HEK293T (cell line): ENCODE measurements at regions not wholly inside any gene's neighbourhood (a gene's known extent, or its start where the extent isn't known, plus 50 kb on each side); places are given as distances from the start of the nearest gene placed in this dataset.
"Not testable (repeated sequence)": the region's sequence is repeated elsewhere in the genome, so short reads cannot be mapped to it uniquely, and the experiment has no call there.

Experiments
- CTCF ChIA-PET: fragments of 350-600 bp; formaldehyde crosslinking; extraction: SDS; loops from one replicate; lab custom pipeline; 2021; ENCODE audit warnings: antibody characterized with exemption, inconsistent platforms; lab: Yijun Ruan, JAX
- POLR2A ChIA-PET: fragments of 350-600 bp; formaldehyde crosslinking; extraction: SDS; loops from one replicate; lab custom pipeline; 2020; ENCODE audit warnings: antibody characterized with exemption, inconsistent platforms; lab: Yijun Ruan, JAX
- DNase-seq: peaks from one replicate; pipeline ENCODE4 v3.0.0; 2012; ENCODE audit warnings: mixed read lengths; ENCODE audit errors: extremely low spot score
- ARNT ChIP-seq: fragments of 450-650 bp; IDR thresholded peaks from 2 replicates; pipeline ENCODE4 v1.6.1; 2017; ENCODE audit warnings: mild to moderate bottlenecking
- BHLHE40 ChIP-seq: fragments of 450-650 bp; IDR thresholded peaks from 2 replicates; pipeline ENCODE4 v1.6.1; 2016; ENCODE audit warnings: mild to moderate bottlenecking, moderate library complexity, borderline replicate concordance
- CTBP1 ChIP-seq: fragments of 450-650 bp; IDR thresholded peaks from 2 replicates; pipeline ENCODE4 v1.6.1; 2016; ENCODE audit warnings: borderline replicate concordance
- ELF4 ChIP-seq: fragments of 450-650 bp; IDR thresholded peaks from 2 replicates; pipeline ENCODE4 v1.6.1; 2017; ENCODE audit warnings: antibody characterized with exemption
- FOXA1 ChIP-seq: fragments of 450-650 bp; IDR thresholded peaks from 2 replicates; pipeline ENCODE4 v1.6.1; 2016; ENCODE audit warnings: mild to moderate bottlenecking
- FOXK2 ChIP-seq: fragments of 450-650 bp; IDR thresholded peaks from 2 replicates; pipeline ENCODE4 v1.6.1; 2016; ENCODE audit warnings: mild to moderate bottlenecking
- FOXM1 ChIP-seq: fragments of 450-650 bp; IDR thresholded peaks from 2 replicates; pipeline ENCODE4 v1.6.1; 2017; ENCODE audit warnings: mild to moderate bottlenecking, borderline replicate concordance
- HDGF ChIP-seq: fragments of 450-650 bp; IDR thresholded peaks from 2 replicates; pipeline ENCODE4 v1.6.1; 2017; ENCODE audit warnings: antibody characterized with exemption, borderline replicate concordance
- L3MBTL2 ChIP-seq: fragments of 450-650 bp; conservative IDR thresholded peaks from 2 replicates; pipeline ENCODE4 v1.6.1; 2016; ENCODE audit warnings: mild to moderate bottlenecking
- LEF1 ChIP-seq: fragments of 450-650 bp; IDR thresholded peaks from 2 replicates; pipeline ENCODE4 v1.6.1; 2017; ENCODE audit warnings: mild to moderate bottlenecking, borderline replicate concordance
- NFRKB ChIP-seq: fragments of 450-650 bp; IDR thresholded peaks from 2 replicates; pipeline ENCODE4 v1.6.1; 2016; ENCODE audit warnings: mild to moderate bottlenecking, moderate library complexity
- SP1 ChIP-seq: fragments of 450-650 bp; IDR thresholded peaks from 2 replicates; pipeline ENCODE4 v1.6.1; 2017
- SUZ12 ChIP-seq: fragments of 450-650 bp; IDR thresholded peaks from 2 replicates; pipeline ENCODE4 v1.6.1; 2016; ENCODE audit warnings: mild to moderate bottlenecking
- TARDBP ChIP-seq: fragments of 450-650 bp; IDR thresholded peaks from 2 replicates; pipeline ENCODE4 v1.6.1; 2016
- ZNF384 ChIP-seq: fragments of 450-650 bp; IDR thresholded peaks from 2 replicates; pipeline ENCODE4 v1.6.1; 2016
- TF ChIP-seq, protein P1 (sequence below): fragments of 450-650 bp; IDR thresholded peaks from 2 replicates; pipeline ENCODE4 v1.6.1; 2016

DNA sequence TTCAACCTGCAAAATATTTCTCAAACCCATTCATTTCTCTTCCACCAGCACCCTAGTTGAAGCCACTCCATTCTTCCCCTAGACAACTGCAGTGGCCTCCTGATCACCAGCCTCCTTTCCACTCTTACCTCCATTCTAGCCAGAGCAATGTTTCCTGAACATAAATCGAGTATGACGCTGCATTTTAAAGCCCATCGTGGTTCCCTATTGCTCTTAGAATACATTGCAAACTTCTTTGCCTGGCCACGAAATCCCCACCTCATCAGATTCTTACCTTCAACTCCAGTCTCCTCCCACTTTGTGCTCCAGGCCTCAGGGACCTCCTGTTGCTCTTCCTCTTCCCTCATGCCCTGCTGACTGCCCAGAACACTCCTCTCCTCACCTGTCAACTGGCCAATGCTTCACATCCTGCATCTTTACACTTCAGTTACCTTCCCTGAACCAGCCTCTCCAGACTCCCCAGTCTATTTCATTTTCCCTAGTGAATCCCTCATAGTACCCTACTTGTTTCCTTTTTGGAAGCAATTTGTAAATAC, 176.5 kb upstream of the CTAGE1 start:
- ChIA-PET CTCF (no interaction called here), POLR2A (no interaction called here)
- no peak for DNase-seq
- no peak for TF ChIP-seq ARNT
- no peak for TF ChIP-seq ELF4
- TF ChIP-seq FOXM1: no peak
- no peak for TF ChIP-seq HDGF
- no peak for TF ChIP-seq NFRKB
- no peak for TF ChIP-seq SP1
- TF ChIP-seq, protein P1, sequence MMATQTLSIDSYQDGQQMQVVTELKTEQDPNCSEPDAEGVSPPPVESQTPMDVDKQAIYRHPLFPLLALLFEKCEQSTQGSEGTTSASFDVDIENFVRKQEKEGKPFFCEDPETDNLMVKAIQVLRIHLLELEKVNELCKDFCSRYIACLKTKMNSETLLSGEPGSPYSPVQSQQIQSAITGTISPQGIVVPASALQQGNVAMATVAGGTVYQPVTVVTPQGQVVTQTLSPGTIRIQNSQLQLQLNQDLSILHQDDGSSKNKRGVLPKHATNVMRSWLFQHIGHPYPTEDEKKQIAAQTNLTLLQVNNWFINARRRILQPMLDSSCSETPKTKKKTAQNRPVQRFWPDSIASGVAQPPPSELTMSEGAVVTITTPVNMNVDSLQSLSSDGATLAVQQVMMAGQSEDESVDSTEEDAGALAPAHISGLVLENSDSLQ: no peak
- no peak for TF ChIP-seq FOXA1
- no peak for TF ChIP-seq ZNF384
- no peak for TF ChIP-seq LEF1
- TF ChIP-seq TARDBP: no peak
- TF ChIP-seq CTBP1: no peak
- TF ChIP-seq FOXK2: no peak
- no peak for TF ChIP-seq L3MBTL2

DNA sequence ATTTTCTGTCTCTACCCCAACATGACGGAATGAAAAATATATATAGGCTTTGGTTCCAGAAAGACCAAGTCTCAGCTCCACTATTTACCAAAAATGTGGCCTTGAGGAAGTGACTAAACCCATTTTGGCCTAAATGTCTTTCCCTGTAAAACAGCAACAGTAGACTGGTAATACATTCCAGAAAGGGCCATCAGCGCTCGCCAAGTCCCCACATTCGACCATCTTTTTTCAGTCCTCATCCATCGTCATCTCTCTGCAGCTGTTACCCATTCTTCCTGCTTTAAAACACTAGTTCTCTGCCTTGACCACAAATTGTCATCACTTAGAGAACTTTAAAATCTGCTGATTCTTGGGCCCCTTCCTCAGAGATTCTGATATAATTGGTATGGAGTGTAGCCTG, 183.8 kb upstream of the CTAGE1 start:
- TF ChIP-seq CTBP1 (no peak), ELF4 (no peak), NFRKB (no peak), ARNT (no peak), SUZ12 (no peak), FOXM1 (no peak), BHLHE40 (no peak), LEF1 (no peak), FOXK2 (no peak), FOXA1 (no peak), ZNF384 (no peak), TARDBP (no peak), L3MBTL2 (no peak), SP1 (no peak)
- TF ChIP-seq, protein P1: no peak
- POLR2A ChIA-PET: no interaction called here
- DNase-seq: no peak
- CTCF ChIA-PET: no interaction called here

GRCh38 chr18:22602456-22602855, 184.7 kb upstream of the CTAGE1 start:
- CTCF ChIA-PET: interaction anchor here (0.7 kb wide), 1 partner anchor 40 kb away, joined by 8 read pairs; no protein-coding TSS in a partner anchor
- DNase-seq: not testable (repeated sequence)

DNA sequence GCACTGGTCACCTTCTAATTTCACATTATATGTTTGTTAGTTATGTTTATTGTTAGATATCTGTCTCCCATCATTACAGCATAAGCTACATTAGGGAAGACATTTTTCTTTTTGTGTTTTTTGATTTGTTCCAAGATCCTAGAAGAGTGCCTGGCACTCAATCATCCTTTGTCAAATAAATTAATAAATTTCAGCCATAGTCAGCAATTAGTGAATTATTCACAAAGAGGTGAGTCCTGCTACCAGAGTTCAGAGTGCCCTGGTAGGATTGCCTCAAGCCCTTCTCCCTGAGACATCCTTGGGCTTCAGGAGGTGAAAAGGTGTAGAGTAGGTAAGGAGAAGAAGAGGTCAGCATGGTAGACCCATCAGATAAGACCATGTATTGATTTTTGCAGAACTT, 186.2 kb upstream of the CTAGE1 start:
- no peak for DNase-seq
- ChIA-PET POLR2A (no interaction called here), CTCF (no interaction called here)
- TF ChIP-seq ZNF384 (no peak), ELF4 (no peak), FOXA1 (no peak)

More at GRCh38 chr18:22602456-22602855, 184.7 kb upstream of the CTAGE1 start:
- POLR2A ChIA-PET: not testable (repeated sequence)

DNA sequence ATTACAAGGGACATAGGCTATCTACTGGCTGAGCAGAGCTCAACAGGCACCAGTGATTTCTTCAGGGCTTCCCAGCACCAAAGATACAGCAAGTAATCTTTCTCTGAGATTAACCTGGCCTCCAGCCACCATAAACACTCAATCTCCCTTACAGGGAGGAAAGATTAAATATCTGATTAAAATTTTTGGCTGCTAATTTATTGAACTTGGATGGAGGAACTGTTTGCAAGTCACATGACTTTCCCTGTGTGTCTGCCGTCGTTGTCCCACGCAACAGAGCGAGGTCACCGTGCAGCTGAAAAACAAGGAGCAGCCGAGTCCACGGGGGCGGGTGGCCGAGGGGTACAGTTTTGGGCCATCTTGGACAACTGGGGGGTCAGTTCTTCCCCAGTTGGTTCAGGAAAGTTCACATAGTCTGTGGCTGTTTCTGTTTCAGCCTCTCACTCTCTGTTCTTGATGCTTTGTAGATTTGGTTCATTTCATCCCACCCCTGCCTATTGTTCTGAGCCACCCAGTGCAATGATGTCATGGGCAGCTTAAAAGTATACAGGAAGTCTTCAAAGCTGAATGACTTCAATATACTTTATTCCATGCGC, 186.8 kb upstream of the CTAGE1 start:
- ChIA-PET CTCF (no interaction called here), POLR2A (interaction anchor here (0.7 kb wide), 1 partner anchor 11 kb away, joined by 3 read pairs; no protein-coding TSS in a partner anchor)
- no peak for DNase-seq
- no peak for TF ChIP-seq ZNF384
- no peak for TF ChIP-seq TARDBP
- TF ChIP-seq L3MBTL2: no peak
- no peak for TF ChIP-seq SP1
- TF ChIP-seq CTBP1: no peak
- TF ChIP-seq, protein P1: no peak
- no peak for TF ChIP-seq SUZ12
- no peak for TF ChIP-seq ARNT
- no peak for TF ChIP-seq FOXK2

- TF ChIP-seq CTBP1 (no peak), TARDBP (no peak), SUZ12 (no peak), ARNT (no peak), FOXM1 (no peak), ELF4 (no peak), FOXK2 (no peak), HDGF (no peak), BHLHE40 (no peak), LEF1 (no peak), FOXA1 (no peak)
- CTCF ChIA-PET: no interaction called here
- no peak for DNase-seq
- POLR2A ChIA-PET: interaction anchor here (0.7 kb wide), 1 partner anchor 11 kb away, joined by 3 read pairs; no protein-coding TSS in a partner anchor
Observed at GRCh38 chr18:22604986-22605421, 187.3 kb upstream of the CTAGE1 start.

GRCh38 chr18:22605736-22606135, 188.0 kb upstream of the CTAGE1 start:
- TF ChIP-seq ELF4 (no peak), ARNT (no peak), ZNF384 (no peak), FOXM1 (no peak), CTBP1 (no peak), FOXK2 (no peak), SUZ12 (no peak), SP1 (no peak), L3MBTL2 (no peak), BHLHE40 (no peak), LEF1 (no peak), HDGF (no peak), NFRKB (no peak)
- TF ChIP-seq, protein P1: no peak
- POLR2A ChIA-PET: no interaction called here
- DNase-seq: no peak
- CTCF ChIA-PET: no interaction called here
